ENCODE measurements at regions not wholly inside any gene's neighbourhood (a gene's known extent, or its start where the extent isn't known, plus 50 kb on each side); places are given as distances from the start of the nearest gene placed in this dataset.

- TF ChIP-seq TAF1 (IDR thresholded peaks at IDR 0.05; ENCODE audit: borderline replicate concordance, low read depth, low read length) (no peak), POLR2A (IDR thresholded peaks at IDR 0.05; ENCODE audit: low read depth, low read length) (no peak)
Measured at GRCh38 chr13:70235565-70235964, 127.3 kb upstream of the KLHL1 start.
